ENCODE measurements at regions not wholly inside any gene's neighbourhood (a gene's known extent, or its start where the extent isn't known, plus 50 kb on each side); places are given as distances from the start of the nearest gene placed in this dataset.
"Not testable (repeated sequence)": the region's sequence is repeated elsewhere in the genome, so short reads cannot be mapped to it uniquely, and the experiment has no call there.

DNA sequence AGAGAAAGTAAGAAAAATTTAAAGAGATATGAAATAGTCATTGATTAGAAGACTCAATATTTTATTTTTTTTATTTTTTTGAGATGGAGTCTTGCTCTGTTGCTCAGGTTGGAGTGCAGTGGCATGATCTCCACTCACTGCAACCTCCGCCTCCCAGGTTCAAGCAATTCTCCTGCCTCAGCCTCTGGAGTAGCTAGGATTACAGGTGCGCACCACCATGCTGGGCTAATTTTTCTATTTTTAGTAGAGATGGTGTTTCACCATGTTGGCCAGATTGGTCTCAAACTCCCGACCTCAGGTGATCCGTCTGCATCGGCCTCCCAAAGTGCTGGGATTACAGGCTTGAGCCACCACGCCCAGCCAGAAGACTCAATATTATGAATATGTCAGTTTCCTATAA is 672.6 kb downstream of the UQCRFS1 start:
- DNase-seq, result not testable (repeated sequence)

DNA sequence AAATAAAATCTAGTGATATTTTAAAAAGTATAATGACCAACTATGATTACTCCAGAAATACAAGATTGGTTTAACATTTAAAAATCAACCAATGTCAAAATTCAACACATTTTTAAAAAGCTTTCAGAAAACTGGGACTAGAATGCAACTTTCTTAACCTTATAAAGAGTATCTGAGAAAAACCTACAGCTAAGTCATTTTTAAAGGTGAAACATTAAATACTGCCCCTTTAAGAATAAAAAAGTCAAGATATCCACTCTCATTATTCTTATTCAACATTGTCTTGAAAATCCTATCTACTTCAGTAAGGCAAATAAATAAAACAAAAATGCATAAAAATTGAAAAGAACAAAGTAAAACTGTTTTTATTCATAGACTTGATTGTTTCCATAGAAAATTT is 673.2 kb downstream of the UQCRFS1 start:
- no peak for DNase-seq

DNA sequence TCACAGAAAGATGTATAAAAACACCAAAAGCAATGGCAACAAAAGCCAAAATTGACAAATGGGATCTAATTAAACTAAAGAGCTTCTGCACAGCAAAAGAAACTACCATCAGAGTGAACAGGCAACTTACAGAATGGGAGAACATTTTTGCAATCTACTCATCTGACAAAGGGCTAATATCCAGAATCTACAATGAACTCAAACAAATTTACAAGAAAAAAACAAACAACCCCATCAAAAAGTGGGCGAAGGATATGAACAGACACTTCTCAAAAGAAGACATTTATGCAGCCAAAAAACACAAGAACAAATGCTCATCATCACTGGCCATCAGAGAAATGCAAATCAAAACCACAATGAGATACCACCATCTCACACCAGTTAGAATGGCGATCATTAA is 674.4 kb downstream of the UQCRFS1 start:
- DNase-seq, result not testable (repeated sequence)

- no peak for DNase-seq
Measured at GRCh38 chr19:28537896-28538295, 675.1 kb downstream of the UQCRFS1 start.

- DNase-seq, result no peak
Measured at GRCh38 chr19:28537079-28537478, 675.9 kb downstream of the UQCRFS1 start.

- DNase-seq, result no peak
Measured at GRCh38 chr19:28535352-28535775, 677.6 kb downstream of the UQCRFS1 start.

DNA sequence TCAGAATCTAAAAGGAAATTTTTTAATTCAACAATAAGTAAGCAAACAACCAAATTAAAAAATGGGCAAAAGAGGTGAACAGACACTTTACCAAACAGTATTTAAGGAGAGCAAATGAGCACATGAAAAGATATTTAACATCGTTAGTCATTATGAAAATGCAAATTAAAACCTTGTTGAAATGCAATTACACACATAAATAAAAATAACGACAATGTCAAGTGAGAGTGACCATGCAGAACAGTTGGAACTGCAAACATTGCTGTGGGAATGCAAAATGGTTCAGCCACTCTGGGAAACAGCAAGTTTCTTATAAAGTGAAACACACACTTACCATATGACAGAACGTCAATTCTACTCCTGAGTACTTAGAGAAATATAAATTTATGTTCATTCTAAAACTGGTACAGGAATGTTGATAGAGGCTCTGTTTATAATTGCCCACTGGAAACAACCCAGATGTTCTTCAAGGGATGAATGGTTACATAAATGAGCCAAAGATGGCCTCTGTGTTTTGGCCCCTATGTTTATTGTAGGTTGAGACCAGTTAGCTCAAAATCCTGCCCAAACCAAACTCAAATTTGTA is 678.1 kb downstream of the UQCRFS1 start:
- DNase-seq, result no peak

GRCh38 chr19:28532765-28533341 is 680.1 kb downstream of the UQCRFS1 start:
- DNase-seq, result no peak

DNA sequence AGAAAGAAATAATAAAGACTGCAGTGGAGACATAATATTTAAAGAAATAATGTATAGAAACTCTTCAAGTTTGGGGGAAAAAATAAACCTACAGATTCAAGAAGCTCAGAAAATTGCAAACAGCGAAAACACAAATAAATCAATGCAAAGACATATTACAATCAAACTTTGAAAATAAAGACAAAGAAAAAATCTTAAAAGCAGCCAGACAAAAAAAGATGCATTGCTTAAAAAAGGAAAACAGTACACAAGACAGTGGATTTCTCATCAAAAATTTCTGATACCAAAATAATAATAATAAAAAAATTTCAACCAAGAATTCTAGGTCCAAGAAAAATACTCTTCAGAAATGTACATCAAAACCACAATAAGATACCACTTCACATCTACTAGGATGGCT is 681.0 kb downstream of the UQCRFS1 start:
- DNase-seq, result no peak

DNA sequence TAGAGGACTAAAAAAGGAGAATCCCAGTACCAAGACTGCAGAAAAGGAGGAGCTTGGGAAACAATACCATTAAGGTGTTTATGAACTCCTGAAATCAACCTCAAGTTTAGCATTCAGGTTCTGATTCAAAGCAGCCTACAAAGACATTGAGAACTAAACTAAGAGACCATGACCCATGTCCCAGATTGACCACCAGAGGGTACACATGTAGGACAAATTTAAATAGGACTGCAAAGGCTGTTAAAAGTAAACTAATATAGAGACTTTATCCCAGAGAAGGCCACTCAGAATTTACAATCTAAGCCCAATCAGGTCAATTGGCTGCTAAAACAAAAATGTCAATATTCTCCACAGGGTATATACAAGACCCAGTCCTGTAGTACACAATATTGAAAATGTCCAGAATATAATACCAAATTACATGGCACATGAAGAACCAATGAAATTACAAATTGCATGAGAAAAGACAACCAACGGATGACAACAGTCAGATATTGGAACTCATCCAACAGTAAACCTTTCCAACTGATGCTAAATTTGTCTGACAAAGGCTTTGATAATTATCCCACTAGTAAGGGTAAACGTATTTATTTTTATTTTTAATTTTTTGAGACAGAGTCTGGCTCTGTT is 682.4 kb downstream of the UQCRFS1 start:
- no peak for DNase-seq

GRCh38 chr19:28526038-28526437 is 686.9 kb downstream of the UQCRFS1 start:
- DNase-seq, result no peak

DNA sequence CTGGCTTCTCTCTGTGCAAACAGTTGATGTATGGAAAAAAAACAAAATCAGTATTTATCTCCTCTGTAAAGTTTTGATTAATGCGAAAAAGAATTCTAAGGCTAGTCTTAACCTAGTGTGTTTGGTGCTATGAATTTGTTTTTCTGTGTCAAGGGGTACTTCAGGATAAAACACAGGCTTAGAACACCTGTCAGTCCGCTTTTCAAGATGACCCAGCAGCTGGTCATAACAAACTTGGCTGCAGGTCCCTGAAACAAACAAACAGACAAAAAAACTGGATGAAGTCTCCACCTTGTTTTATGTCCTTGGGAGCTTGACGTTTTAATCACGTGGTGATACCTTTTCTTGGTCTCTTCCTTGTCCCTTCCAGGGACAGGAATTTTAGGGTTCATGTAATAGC is 689.3 kb downstream of the UQCRFS1 start:
- no peak for DNase-seq

DNA sequence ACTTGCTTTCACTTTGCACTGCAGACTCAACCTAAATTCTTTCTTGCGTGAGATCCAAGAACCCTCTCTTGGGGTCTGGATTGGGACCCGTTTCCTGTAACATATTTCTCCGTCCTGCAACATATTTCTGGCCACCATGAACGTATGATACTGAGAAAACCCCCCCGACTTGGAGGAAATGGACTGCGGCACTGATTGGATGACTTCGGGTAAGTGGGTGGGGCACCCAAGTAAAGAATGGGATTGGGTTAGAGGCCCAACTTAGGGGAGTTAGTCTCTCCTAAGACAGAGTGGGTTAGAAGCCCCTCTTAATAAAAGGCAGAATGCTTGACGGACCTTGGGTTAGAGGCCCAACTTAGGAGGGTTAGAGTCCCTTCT is 690.4 kb downstream of the UQCRFS1 start:
- no peak for DNase-seq

DNA sequence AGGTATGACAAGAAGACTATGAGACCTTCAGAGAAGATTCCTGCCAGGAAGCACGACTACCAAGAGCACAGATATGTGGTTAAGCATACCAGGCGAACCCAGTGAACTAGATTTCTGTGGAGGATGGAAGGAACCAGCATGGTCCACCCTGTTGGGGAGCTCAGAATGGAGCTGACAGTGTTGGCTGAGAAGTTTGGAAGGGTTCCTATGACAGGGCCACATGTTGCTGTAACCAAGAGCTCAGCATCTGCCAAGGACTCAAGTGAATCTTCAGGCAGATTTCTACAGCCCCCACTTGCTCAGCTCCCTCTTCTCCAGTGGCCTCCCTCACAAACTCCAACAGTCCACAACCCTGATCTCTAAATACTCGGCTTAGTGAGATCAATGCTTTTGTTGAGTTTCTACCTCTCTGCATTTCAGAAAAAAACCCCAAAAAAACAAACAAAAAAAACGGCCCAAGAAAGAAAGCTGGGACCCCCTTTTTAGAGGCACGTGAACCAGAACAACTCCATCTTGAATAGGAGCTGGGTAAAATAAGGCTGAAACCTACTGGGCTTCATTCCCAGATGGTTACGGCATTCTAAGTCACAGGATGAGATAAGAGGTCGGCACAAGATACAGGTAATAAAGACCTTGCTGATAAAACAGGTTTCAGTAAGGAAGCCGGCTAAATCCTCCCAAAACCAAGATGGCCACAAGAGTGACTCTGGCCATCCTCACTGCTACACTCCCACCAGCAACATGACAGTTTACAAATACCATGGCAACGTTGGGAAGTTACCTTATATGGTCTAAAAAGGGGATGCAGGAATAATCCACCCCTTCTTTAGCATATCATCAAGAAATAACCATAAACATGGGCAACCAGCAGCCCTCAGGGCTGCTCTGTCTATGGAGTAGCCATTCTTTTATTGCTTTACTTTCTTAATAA is 691.1 kb downstream of the UQCRFS1 start:
- DNase-seq, result no peak

- DNase-seq, result no peak
Measured at GRCh38 chr19:28520998-28521568, 691.9 kb downstream of the UQCRFS1 start.

DNA sequence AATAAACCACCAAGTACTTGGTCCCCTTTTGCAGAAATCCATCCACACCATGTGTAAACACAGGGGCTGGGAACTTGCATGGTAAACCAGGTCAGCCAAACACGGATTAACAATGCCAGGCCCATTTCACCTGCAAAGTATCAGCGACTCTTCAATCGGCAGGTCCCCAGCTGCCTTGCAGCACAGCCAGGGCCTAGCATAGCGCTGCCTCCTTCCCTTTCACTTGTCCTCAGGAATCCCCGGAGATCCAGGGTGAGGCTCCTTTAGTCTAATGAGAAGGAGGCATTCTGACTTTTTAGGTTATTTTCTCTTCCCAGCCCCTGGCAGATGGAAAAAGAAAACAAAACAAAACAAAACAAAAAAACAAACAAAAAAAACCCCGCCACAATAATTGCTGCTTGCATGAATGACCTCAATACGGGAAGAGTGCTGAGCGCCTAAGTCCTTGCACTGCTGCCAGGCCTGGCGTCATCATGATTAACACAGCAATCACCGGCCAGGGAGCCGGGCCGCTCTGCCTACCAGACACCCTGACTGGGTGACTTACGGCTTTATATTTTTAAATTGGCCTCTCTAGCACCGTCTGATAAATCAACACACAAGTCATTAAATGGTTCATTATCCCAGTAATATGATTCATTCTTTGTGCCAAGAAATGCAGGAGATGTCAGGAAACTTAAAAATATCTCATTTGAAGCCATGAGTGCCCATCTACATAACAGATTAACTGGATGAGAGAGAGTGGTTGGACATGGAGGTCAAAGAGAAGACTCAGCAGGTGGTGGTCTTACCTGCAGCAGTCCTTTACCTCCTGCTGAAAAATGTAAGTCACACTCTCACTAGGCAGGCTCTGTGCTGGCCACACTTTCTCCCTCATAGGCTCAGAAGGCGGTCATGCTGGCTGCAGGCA is 692.7 kb downstream of the UQCRFS1 start:
- no peak for DNase-seq

GRCh38 chr19:28519218-28519779 is 693.7 kb downstream of the UQCRFS1 start:
- DNase-seq, result no peak

DNA sequence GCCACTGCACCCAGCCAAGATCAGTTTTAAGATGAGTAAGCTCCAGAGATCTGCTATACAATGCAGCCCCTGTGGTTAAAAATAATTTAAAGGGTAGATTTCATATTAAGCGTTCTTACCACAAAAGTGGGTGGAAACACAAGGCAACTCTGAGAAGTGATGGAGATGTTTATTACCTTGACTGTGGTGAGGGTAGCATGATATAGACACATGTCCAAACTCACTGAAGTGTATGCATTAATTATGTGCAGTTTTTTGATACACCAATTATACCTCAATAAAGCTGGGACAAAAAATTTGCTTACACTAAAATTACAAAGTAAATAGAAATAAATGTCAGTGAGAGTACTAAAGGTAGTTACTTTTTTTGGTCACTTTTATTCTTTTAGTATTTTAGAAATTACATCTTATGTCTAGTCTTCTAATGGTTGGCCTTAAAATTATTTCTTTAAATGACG is 696.5 kb downstream of the UQCRFS1 start:
- DNase-seq, result no peak

DNA sequence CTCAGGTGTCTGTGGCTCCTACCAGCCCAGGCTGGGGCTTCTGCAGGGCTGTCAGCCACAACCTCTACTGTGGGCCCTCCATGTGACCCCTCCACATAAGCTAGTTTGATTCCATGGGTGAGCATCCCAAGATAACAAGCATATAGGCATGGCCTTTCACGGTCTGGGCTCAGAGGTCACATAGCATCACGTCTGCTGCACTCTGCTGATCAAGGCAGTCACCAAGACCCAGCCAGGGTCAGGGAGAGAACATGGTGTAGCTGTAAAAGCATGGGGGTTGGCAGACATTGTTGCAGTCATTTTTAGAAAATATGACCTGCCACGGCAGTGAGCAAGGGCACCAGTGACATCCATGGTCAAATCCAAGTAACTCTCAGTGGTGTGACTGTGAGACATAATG is 698.8 kb downstream of the UQCRFS1 start:
- DNase-seq, result no peak

GRCh38 chr19:28511655-28512054 is 701.3 kb downstream of the UQCRFS1 start:
- DNase-seq, result no peak

Data from muscle of back (tissue), 3 donors.